ENCODE measurements at regions not wholly inside any gene's neighbourhood (a gene's known extent, or its start where the extent isn't known, plus 50 kb on each side); places are given as distances from the start of the nearest gene placed in this dataset.

GRCh38 chr2:104769096-104769495 is 84.8 kb upstream of the POU3F3 start:
- no CpG with 5 or more reads among the region's 1 CpG for WGBS (ENCODE audit: extremely low coverage, insufficient read length, low lambda C conversion rate)
- Histone ChIP-seq H2BK5ac (ENCODE audit: insufficient read length, low read length) (no peak overlapping the region), H3K23me2 (ENCODE audit: insufficient read length, low read depth, low read length, poor library complexity, severe bottlenecking) (no peaks in the 10 kb centered on the region), H3K56ac (ENCODE audit: insufficient read length, low read depth, low read length) (no peak overlapping the region), H4K5ac (ENCODE audit: insufficient read length, low read depth, low read length) (no peak overlapping the region), H3T11ph (ENCODE audit: low read length) (no peak overlapping the region), H2BK15ac (ENCODE audit: low read depth, low read length) (no peak overlapping the region), H3K23ac (ENCODE audit: insufficient read length, low read depth, low read length) (no peak overlapping the region), H3K27me3 (ENCODE audit: insufficient read depth, low read length) (no peaks in the 10 kb centered on the region), H3K79me1 (ENCODE audit: insufficient read depth, low read depth, low read length, poor library complexity, severe bottlenecking) (no peaks in the 10 kb centered on the region), H2BK20ac (ENCODE audit: low read depth, low read length, poor library complexity, severe bottlenecking) (no peak overlapping the region), H2BK12ac (ENCODE audit: insufficient read length, low read depth, low read length) (no peak overlapping the region), H2AK5ac (ENCODE audit: insufficient read length, low read length) (no peak overlapping the region), H3K18ac (ENCODE audit: insufficient read length, low read depth, low read length) (no peak overlapping the region), H3K14ac (ENCODE audit: insufficient read depth, low read length) (no peak overlapping the region), H3K27ac (ENCODE audit: insufficient read length, low read depth, low read length) (no peak overlapping the region), H4K20me1 (ENCODE audit: control insufficient read depth, insufficient read depth, insufficient read length) (no peaks in the 10 kb centered on the region), H3K9me3 (ENCODE audit: control insufficient read depth, low read depth, low read length) (no peaks in the 10 kb centered on the region), H3K4ac (ENCODE audit: low read depth, low read length) (no peak overlapping the region), H4K91ac (ENCODE audit: insufficient read length, low read depth, low read length) (no peak overlapping the region), H3K4me1 (ENCODE audit: insufficient read depth, low read length) (peaks cover 3% of the 10 kb centered on the region; the same call in 1 of the 2 replicates), H3K79me2 (ENCODE audit: insufficient read depth, low read length) (no peaks in the 10 kb centered on the region), H2AFZ (ENCODE audit: low read length) (no peak overlapping the region), H3K4me2 (ENCODE audit: insufficient read depth, insufficient read length, low read length) (no peak overlapping the region), H3K9ac (ENCODE audit: extremely low read depth, insufficient read length, low read length) (no peak overlapping the region), H4K8ac (replicated peaks; ENCODE audit: insufficient read length, low read depth, low read length) (no peak overlapping the region), H2BK120ac (ENCODE audit: low read depth, low read length, poor library complexity, severe bottlenecking) (no peak overlapping the region)
- Mint-ChIP-seq H3K4me1 (peaks cover 4 to 8% of the 10 kb centered on the region in 2 experiments), H3K27me3 (ENCODE audit: low read depth) (no peaks in the 10 kb centered on the region), H3K36me3 (ENCODE audit: insufficient read depth in 1 of 3, low read depth in 3 of 3) (peaks cover 0 to 7% (median 0%) of the 10 kb centered on the region in 3 experiments; a peak in 1 of 7 replicates), H3K27ac (no peak overlapping the region), H3K4me3 (no peak overlapping the region), H3K9me3 (peaks cover 7% of the 10 kb centered on the region in 2 experiments; a peak in 4 of 5 replicates)
- no peak for DNase-seq
- no peak for TF ChIP-seq CTCF (conservative IDR thresholded peaks at IDR 0.05)

Data from H9 (cell line).